ENCODE measurements at regions not wholly inside any gene's neighbourhood (a gene's known extent, or its start where the extent isn't known, plus 50 kb on each side); places are given as distances from the start of the nearest gene placed in this dataset.
"Not testable (repeated sequence)": the region's sequence is repeated elsewhere in the genome, so short reads cannot be mapped to it uniquely, and the experiment has no call there.

- Mint-ChIP-seq H3K27me3 (ENCODE audit: low read depth, poor library complexity) (peaks cover 10% of the 10 kb centered on the region), H3K27ac (no peak overlapping the region), H3K9me3 (peaks cover 8% of the 10 kb centered on the region), H3K36me3 (ENCODE audit: low read depth) (no peaks in the 10 kb centered on the region), H3K4me3 (no peak overlapping the region), H3K4me1 (no peaks in the 10 kb centered on the region)
- DNase-seq, result no peak
- no peak for TF ChIP-seq CTCF (IDR thresholded peaks at IDR 0.05)
Observed at GRCh38 chr4:4948370-4948769, 70.9 kb downstream of the CYTL1 start.

GRCh38 chr4:4950561-4951290, 68.5 kb downstream of the CYTL1 start:
- Mint-ChIP-seq H3K27ac (no peak overlapping the region), H3K4me1 (no peaks in the 10 kb centered on the region), H3K27me3 (ENCODE audit: low read depth, poor library complexity) (peaks cover 10% of the 10 kb centered on the region), H3K4me3 (no peak overlapping the region), H3K9me3 (no peaks in the 10 kb centered on the region), H3K36me3 (ENCODE audit: low read depth) (no peaks in the 10 kb centered on the region)
- TF ChIP-seq CTCF (IDR thresholded peaks at IDR 0.05), result no peak
- DNase-seq, result no peak

GRCh38 chr4:4952273-4952672, 67.0 kb downstream of the CYTL1 start:
- H3K36me3 Mint-ChIP-seq (ENCODE audit: low read depth), result no peaks in the 10 kb centered on the region
- TF ChIP-seq CTCF (IDR thresholded peaks at IDR 0.05), result no peak
- no peak overlapping the region for H3K27ac Mint-ChIP-seq
- no peak for DNase-seq
- no peaks in the 10 kb centered on the region for H3K4me1 Mint-ChIP-seq
- H3K27me3 Mint-ChIP-seq (ENCODE audit: low read depth, poor library complexity), result peaks cover 10% of the 10 kb centered on the region
- H3K9me3 Mint-ChIP-seq, result no peaks in the 10 kb centered on the region
- no peak overlapping the region for H3K4me3 Mint-ChIP-seq

- not testable (repeated sequence) for H3K27ac Mint-ChIP-seq; H3K4me1 Mint-ChIP-seq; H3K36me3 Mint-ChIP-seq (ENCODE audit: low read depth); H3K27me3 Mint-ChIP-seq (ENCODE audit: low read depth, poor library complexity); H3K4me3 Mint-ChIP-seq; DNase-seq
- H3K9me3 Mint-ChIP-seq, result peaks cover 48% of the 10 kb centered on the region
Observed at GRCh38 chr4:4959344-4960074, 59.7 kb downstream of the CYTL1 start.

- Mint-ChIP-seq H3K27ac (no peak overlapping the region), H3K4me3 (no peak overlapping the region), H3K4me1 (no peaks in the 10 kb centered on the region), H3K9me3 (peaks cover 48% of the 10 kb centered on the region), H3K27me3 (ENCODE audit: low read depth, poor library complexity) (no peaks in the 10 kb centered on the region), H3K36me3 (ENCODE audit: low read depth) (peaks cover 10% of the 10 kb centered on the region)
- DNase-seq, result no peak
- TF ChIP-seq CTCF (IDR thresholded peaks at IDR 0.05), result no peak
Observed at GRCh38 chr4:4960574-4960973, 58.7 kb downstream of the CYTL1 start.

- Mint-ChIP-seq H3K27ac (no peak overlapping the region), H3K4me1 (no peaks in the 10 kb centered on the region), H3K27me3 (ENCODE audit: low read depth, poor library complexity) (no peaks in the 10 kb centered on the region), H3K9me3 (peaks cover 48% of the 10 kb centered on the region), H3K36me3 (ENCODE audit: low read depth) (peaks cover 10% of the 10 kb centered on the region), H3K4me3 (no peak overlapping the region)
- TF ChIP-seq CTCF (IDR thresholded peaks at IDR 0.05), result no peak
- no peak for DNase-seq
Observed at GRCh38 chr4:4961936-4962335, 57.3 kb downstream of the CYTL1 start.
